K562 (cell line): ENCODE measurements at regions not wholly inside any gene's neighbourhood (a gene's known extent, or its start where the extent isn't known, plus 50 kb on each side); places are given as distances from the start of the nearest gene placed in this dataset.

Experiments used
- MLX ChIP-seq, 2 experiments: fragments of 450-650 bp in 1 of 2; sonication (generic) in 1 of 2; formaldehyde crosslinking; conservative IDR thresholded peaks; 2 replicates each; pipeline versions ENCODE4 v1.4.0 to v1.8.1; 2020 to 2022; ENCODE audit warnings: mild to moderate bottlenecking in 1 of 2, missing genetic modification reagents in 1 of 2
- PHB2 ChIP-seq: fragments of 450-650 bp; IDR thresholded peaks from 2 replicates; pipeline ENCODE4 v1.6.1; 2017; ENCODE audit warnings: low read depth
- PHTF2 ChIP-seq: fragments of 250-450 bp; sonication (Bioruptor Pico); IDR thresholded peaks from 2 replicates; pipeline ENCODE4 v1.5.0; 2021; ENCODE audit warnings: mild to moderate bottlenecking
- SNAPC5 ChIP-seq: fragments of 250-450 bp; sonication (Bioruptor Pico); IDR thresholded peaks from 2 replicates; pipeline ENCODE4 v1.8.0; 2021; ENCODE audit warnings: moderate library complexity, mild to moderate bottlenecking, inconsistent platforms
- STAT6 ChIP-seq: sonication (generic); formaldehyde crosslinking; IDR thresholded peaks from 2 replicates; pipeline ENCODE4 v1.8.1; 2023; ENCODE audit warnings: mild to moderate bottlenecking, missing genetic modification reagents
- ZBTB43 ChIP-seq: sonication (generic); formaldehyde crosslinking; IDR thresholded peaks from 2 replicates; pipeline ENCODE4 v1.8.0; 2023; ENCODE audit warnings: mild to moderate bottlenecking, missing genetic modification reagents
- ZNF232 ChIP-seq: sonication (generic); formaldehyde crosslinking; IDR thresholded peaks from 2 replicates; pipeline ENCODE4 v1.8.0; 2022; ENCODE audit warnings: mild to moderate bottlenecking, missing genetic modification reagents
- ZZZ3 ChIP-seq: fragments of 450-650 bp; IDR thresholded peaks from 2 replicates; pipeline ENCODE4 v1.6.1; 2016; ENCODE audit warnings: antibody characterized with exemption, mild to moderate bottlenecking, moderate library complexity

- TF ChIP-seq ZBTB43 (CRISPR knock-in tag): no peak
- no peak for TF ChIP-seq MLX (CRISPR knock-in tag; conservative IDR thresholded peaks at IDR 0.05)
- TF ChIP-seq ZZZ3: no peak
- no peak for TF ChIP-seq ZNF232 (CRISPR knock-in tag)
- TF ChIP-seq PHB2: no peak
- no peak for TF ChIP-seq STAT6 (CRISPR knock-in tag)
- TF ChIP-seq PHTF2 (CRISPR knock-in tag): no peak
- TF ChIP-seq SNAPC5 (CRISPR knock-in tag): no peak
- TF ChIP-seq, all 486 proteins: peak for 0
Observed at GRCh38 chr2:240205348-240205747, 64.9 kb upstream of the OTOS start (continued).
